ENCODE measurements at regions not wholly inside any gene's neighbourhood (a gene's known extent, or its start where the extent isn't known, plus 50 kb on each side); places are given as distances from the start of the nearest gene placed in this dataset.

DNA sequence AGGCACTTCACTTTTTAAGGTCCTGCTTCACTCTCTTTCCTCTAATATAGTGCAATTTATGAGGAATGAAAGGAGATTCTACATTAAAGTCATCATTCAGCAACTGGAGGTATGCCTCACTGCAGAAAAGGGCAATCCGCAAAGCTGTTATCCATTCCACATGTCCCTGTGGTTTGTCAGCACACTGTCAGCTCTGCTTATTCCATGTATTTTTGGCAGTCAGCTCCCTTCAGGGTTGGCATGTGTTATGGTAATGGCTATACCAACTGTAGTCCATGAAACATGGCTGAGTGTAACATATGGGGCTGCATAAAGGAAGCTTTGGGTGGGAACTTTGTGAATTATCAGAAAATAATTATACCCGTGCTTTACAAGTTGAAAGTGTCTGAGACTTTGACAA is 154.1 kb downstream of the GALC start:
- ATAC-seq (ENCODE audit: low read depth) (no peak), DNase-seq (no peak)
- POLR2A ChIA-PET = no interaction called here
- Mint-ChIP-seq H3K4me3 (no peak overlapping the region), H3K36me3 (no peaks in the 10 kb centered on the region), H3K27me3 (no peaks in the 10 kb centered on the region), H3K4me1 (no peaks in the 10 kb centered on the region), H3K27ac (no peak overlapping the region), H3K9me3 (no peaks in the 10 kb centered on the region)

- no peak overlapping the region for H3K4me3 Mint-ChIP-seq
- H3K27ac Mint-ChIP-seq = no peak overlapping the region
- H3K9me3 Mint-ChIP-seq = no peaks in the 10 kb centered on the region
- no peaks in the 10 kb centered on the region for H3K36me3 Mint-ChIP-seq
- ATAC-seq (ENCODE audit: low read depth) = no peak
- no peaks in the 10 kb centered on the region for H3K4me1 Mint-ChIP-seq
- peaks cover 6% of the 10 kb centered on the region for H3K27me3 Mint-ChIP-seq
- no peak for DNase-seq
- POLR2A ChIA-PET = no interaction called here
Observed at GRCh38 chr14:87837296-87837695, 155.7 kb downstream of the GALC start.

DNA sequence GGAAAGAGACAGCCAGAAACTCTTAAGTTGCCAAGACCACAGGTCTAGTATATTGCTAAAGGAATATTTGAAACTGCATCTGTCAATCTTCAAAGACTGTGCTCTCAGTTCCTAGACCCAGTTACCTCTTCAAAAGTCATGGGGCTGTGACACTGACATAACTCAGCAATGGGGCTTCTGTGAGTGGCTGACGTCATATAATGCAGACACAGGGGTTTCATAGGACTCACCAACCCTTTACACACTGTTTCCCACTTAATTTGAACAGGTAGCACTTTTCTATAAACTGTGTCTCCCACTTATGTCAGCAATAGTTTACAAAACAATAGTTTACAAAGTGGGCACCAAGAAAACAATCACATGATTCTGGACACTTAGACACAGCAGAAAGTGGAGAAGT is 158.4 kb downstream of the GALC start:
- Mint-ChIP-seq H3K4me1 (no peaks in the 10 kb centered on the region), H3K9me3 (no peaks in the 10 kb centered on the region), H3K27me3 (peaks cover 10% of the 10 kb centered on the region), H3K4me3 (no peak overlapping the region), H3K36me3 (no peaks in the 10 kb centered on the region), H3K27ac (no peak overlapping the region)
- POLR2A ChIA-PET = no interaction called here
- ATAC-seq (ENCODE audit: low read depth) (no peak), DNase-seq (no peak)

DNA sequence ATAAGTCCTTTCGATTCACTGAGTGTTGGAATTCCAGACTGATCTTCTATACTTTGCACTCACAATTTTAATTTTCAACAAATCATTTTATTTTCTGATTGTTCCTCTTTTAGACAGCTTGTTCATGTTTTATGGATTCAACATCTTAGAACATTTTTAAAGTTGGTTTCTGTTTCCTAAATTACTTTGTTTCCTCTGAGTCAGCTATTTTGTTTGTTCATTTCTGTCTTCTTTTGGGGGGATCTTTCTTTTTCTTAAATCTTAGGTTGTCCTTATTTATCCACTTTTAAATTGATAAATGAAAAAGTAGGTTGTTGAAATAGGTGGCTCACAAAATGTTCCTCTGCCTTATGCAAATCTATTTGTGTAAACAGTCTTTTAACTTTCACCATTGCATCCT is 160.0 kb downstream of the GALC start:
- H3K4me1 Mint-ChIP-seq = no peaks in the 10 kb centered on the region
- ATAC-seq (ENCODE audit: low read depth) (no peak), DNase-seq (no peak)
- POLR2A ChIA-PET = no interaction called here
- no peak overlapping the region for H3K4me3 Mint-ChIP-seq
- H3K36me3 Mint-ChIP-seq = no peaks in the 10 kb centered on the region
- no peaks in the 10 kb centered on the region for H3K9me3 Mint-ChIP-seq
- H3K27me3 Mint-ChIP-seq = peaks cover 10% of the 10 kb centered on the region
- no peak overlapping the region for H3K27ac Mint-ChIP-seq

GRCh38 chr14:87830443-87831096 is 162.4 kb downstream of the GALC start:
- Mint-ChIP-seq H3K4me1 (no peaks in the 10 kb centered on the region), H3K9me3 (no peaks in the 10 kb centered on the region), H3K27ac (no peak overlapping the region), H3K4me3 (no peak overlapping the region), H3K36me3 (no peaks in the 10 kb centered on the region), H3K27me3 (peaks cover 14% of the 10 kb centered on the region)
- DNase-seq = no peak
- no peak for ATAC-seq (ENCODE audit: low read depth)
- POLR2A ChIA-PET = no interaction called here

GRCh38 chr14:87829543-87829942 is 163.4 kb downstream of the GALC start:
- H3K9me3 Mint-ChIP-seq = no peaks in the 10 kb centered on the region
- no peak overlapping the region for H3K4me3 Mint-ChIP-seq
- ATAC-seq (ENCODE audit: low read depth) (no peak), DNase-seq (no peak)
- POLR2A ChIA-PET = no interaction called here
- no peaks in the 10 kb centered on the region for H3K36me3 Mint-ChIP-seq
- H3K27ac Mint-ChIP-seq = no peak overlapping the region
- H3K4me1 Mint-ChIP-seq = no peaks in the 10 kb centered on the region
- peaks cover 14% of the 10 kb centered on the region for H3K27me3 Mint-ChIP-seq

GRCh38 chr14:87824266-87824665 is 168.7 kb downstream of the GALC start:
- ATAC-seq (ENCODE audit: low read depth) = no peak
- no peaks in the 10 kb centered on the region for H3K36me3 Mint-ChIP-seq
- H3K4me3 Mint-ChIP-seq = no peak overlapping the region
- H3K9me3 Mint-ChIP-seq = no peaks in the 10 kb centered on the region
- POLR2A ChIA-PET = no interaction called here
- no peak overlapping the region for H3K27ac Mint-ChIP-seq
- no peaks in the 10 kb centered on the region for H3K4me1 Mint-ChIP-seq
- peaks cover 3% of the 10 kb centered on the region for H3K27me3 Mint-ChIP-seq
- DNase-seq = no peak

DNA sequence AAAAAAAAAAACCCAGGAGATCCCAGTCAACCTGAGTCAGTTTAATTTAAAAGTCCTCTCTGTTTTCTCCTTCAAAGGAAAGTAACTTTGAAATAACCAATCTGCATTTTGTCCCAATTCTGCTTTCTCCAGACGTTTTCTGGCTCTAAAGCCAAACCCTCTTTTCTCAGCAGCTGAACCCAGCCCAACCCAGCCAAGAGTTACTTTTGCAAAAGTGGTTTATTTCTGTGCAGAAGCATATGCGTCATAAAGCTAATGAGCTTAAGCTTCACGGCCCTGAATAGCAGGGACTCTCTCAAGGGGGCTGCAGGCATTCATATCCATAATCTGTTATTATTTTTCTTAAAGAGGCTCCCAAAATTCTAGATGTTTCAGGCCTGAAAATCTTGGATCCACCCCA is 176.6 kb downstream of the GALC start:
- Mint-ChIP-seq H3K27ac (no peak overlapping the region), H3K36me3 (no peaks in the 10 kb centered on the region), H3K4me3 (no peak overlapping the region), H3K4me1 (peaks cover 5% of the 10 kb centered on the region), H3K27me3 (no peaks in the 10 kb centered on the region), H3K9me3 (peaks cover 2% of the 10 kb centered on the region)
- DNase-seq (no peak), ATAC-seq (ENCODE audit: low read depth) (no peak)
- POLR2A ChIA-PET = no interaction called here

DNA sequence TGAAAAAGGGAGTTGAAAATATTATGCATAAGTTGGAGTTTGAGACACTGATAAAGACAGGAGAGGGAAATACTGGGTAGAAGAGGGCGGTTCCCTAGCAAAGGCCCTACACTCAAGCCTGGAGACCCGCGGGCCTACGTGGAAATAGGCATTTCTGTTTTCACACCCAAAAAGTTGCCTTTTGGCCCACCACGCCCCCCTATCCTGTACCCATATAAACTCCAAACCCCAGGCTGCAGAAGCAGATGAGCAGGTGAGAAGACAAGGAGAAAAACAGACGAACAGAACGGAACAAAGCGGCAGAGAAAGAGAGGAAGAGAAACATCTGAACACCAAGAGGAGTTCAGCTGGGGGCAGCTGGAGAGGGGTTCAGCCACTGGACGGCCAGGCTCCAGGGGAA is 177.9 kb downstream of the GALC start:
- Mint-ChIP-seq H3K36me3 (no peaks in the 10 kb centered on the region), H3K9me3 (peaks cover 2% of the 10 kb centered on the region)
- no peak for ATAC-seq (ENCODE audit: low read depth)

DNA sequence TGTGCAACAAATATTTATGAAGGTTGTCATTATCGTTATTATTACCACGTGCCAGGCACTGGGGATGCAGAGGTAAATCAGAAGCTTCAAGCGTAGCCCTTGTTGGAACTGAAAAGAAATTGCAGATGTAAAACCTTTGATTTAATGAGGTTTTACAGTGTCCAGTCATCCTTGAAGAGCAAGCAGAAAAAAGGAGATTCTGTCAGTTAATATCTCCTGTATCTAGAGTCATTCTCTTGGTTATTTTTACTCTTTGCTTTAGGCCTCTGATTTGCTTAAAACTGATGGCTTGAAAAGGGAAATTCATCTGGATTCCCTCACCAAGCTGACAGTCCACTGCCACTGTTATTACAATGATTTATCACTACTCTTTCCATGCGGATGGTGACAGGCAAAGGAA is 179.3 kb downstream of the GALC start:
- no peak overlapping the region for H3K4me3 Mint-ChIP-seq
- POLR2A ChIA-PET = no interaction called here
- ATAC-seq (ENCODE audit: low read depth) (no peak), DNase-seq (no peak)
- H3K27ac Mint-ChIP-seq = no peak overlapping the region
- peaks cover 2% of the 10 kb centered on the region for H3K9me3 Mint-ChIP-seq
- no peaks in the 10 kb centered on the region for H3K36me3 Mint-ChIP-seq
- H3K27me3 Mint-ChIP-seq = no peaks in the 10 kb centered on the region
- H3K4me1 Mint-ChIP-seq = peaks cover 3% of the 10 kb centered on the region

More for the DNA sequence above, 177.9 kb downstream of the GALC start:
- no peak for DNase-seq
- peaks cover 5% of the 10 kb centered on the region for H3K4me1 Mint-ChIP-seq
- H3K27ac Mint-ChIP-seq = no peak overlapping the region
- H3K27me3 Mint-ChIP-seq = no peaks in the 10 kb centered on the region
- POLR2A ChIA-PET = no interaction called here
- no peak overlapping the region for H3K4me3 Mint-ChIP-seq

- no peak overlapping the region for H3K27ac Mint-ChIP-seq
- H3K9me3 Mint-ChIP-seq = no peaks in the 10 kb centered on the region
- ATAC-seq (ENCODE audit: low read depth) (no peak), DNase-seq (no peak)
- H3K4me3 Mint-ChIP-seq = no peak overlapping the region
- H3K36me3 Mint-ChIP-seq = no peaks in the 10 kb centered on the region
- H3K4me1 Mint-ChIP-seq = no peaks in the 10 kb centered on the region
- peaks cover 2% of the 10 kb centered on the region for H3K27me3 Mint-ChIP-seq
- POLR2A ChIA-PET = no interaction called here
Observed at GRCh38 chr14:87813211-87813610, 179.8 kb downstream of the GALC start.

DNA sequence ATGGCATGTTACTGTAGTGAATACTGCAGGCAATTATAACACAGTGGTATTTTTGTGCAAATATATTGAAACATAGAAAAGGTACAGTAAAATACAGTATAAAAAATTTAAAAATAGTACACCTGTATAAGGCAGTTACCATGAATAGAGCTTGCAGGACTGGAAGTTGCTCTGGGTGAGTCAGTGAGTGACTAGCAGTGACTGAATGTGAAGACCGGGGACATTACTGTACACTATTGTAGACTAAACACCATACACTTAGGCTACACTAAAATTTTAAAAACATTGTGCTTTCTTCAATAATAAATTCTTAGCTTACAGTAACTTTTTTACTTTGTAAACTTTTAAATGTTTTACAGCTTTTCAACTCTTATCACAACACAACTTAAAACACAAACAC is 181.7 kb downstream of the GALC start:
- Mint-ChIP-seq H3K27me3 (peaks cover 2% of the 10 kb centered on the region), H3K27ac (no peak overlapping the region), H3K4me3 (no peak overlapping the region), H3K36me3 (no peaks in the 10 kb centered on the region), H3K9me3 (no peaks in the 10 kb centered on the region), H3K4me1 (no peaks in the 10 kb centered on the region)
- POLR2A ChIA-PET = no interaction called here
- ATAC-seq (ENCODE audit: low read depth) = no peak
- DNase-seq = no peak

DNA sequence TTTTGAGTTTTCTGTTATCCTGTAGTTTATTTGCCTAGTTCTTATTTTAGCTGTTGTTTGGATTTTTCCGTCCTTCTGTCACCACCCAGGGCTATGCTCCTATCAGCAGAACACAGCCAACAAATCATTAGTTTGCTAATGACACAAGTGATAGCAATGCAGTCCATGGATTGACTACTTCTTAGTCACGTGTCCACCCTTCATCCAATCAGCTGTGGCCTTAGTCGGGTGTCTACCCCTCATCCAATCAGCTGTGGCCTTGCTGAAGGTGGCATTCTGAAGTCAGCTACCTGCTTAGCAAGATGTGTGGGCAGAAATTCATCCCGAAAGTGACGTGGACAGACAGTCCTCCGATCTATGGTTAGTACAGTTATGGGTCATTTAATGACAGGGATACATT is 182.3 kb downstream of the GALC start:
- H3K9me3 Mint-ChIP-seq = no peaks in the 10 kb centered on the region
- ATAC-seq (ENCODE audit: low read depth) = no peak
- no peaks in the 10 kb centered on the region for H3K4me1 Mint-ChIP-seq
- H3K36me3 Mint-ChIP-seq = no peaks in the 10 kb centered on the region
- no peak overlapping the region for H3K27ac Mint-ChIP-seq
- DNase-seq = no peak
- H3K27me3 Mint-ChIP-seq = peaks cover 2% of the 10 kb centered on the region
- no peak overlapping the region for H3K4me3 Mint-ChIP-seq
- POLR2A ChIA-PET = no interaction called here

GRCh38 chr14:87809261-87809660 is 183.7 kb downstream of the GALC start:
- Mint-ChIP-seq H3K27me3 (peaks cover 2% of the 10 kb centered on the region), H3K4me1 (no peaks in the 10 kb centered on the region), H3K27ac (no peak overlapping the region), H3K9me3 (no peaks in the 10 kb centered on the region), H3K36me3 (no peaks in the 10 kb centered on the region), H3K4me3 (no peak overlapping the region)
- POLR2A ChIA-PET = no interaction called here
- DNase-seq = no peak
- no peak for ATAC-seq (ENCODE audit: low read depth)

- DNase-seq (peak; percentile 62), ATAC-seq (ENCODE audit: low read depth) (peak; percentile 60)
- Mint-ChIP-seq H3K4me1 (no peaks in the 10 kb centered on the region), H3K4me3 (no peak overlapping the region), H3K27ac (no peak overlapping the region), H3K9me3 (no peaks in the 10 kb centered on the region), H3K36me3 (no peaks in the 10 kb centered on the region), H3K27me3 (peaks cover 5% of the 10 kb centered on the region)
- POLR2A ChIA-PET = no interaction called here
Observed at GRCh38 chr14:87805315-87805723, 187.7 kb downstream of the GALC start.
